ENCODE measurements at regions not wholly inside any gene's neighbourhood (a gene's known extent, or its start where the extent isn't known, plus 50 kb on each side); places are given as distances from the start of the nearest gene placed in this dataset.

DNA sequence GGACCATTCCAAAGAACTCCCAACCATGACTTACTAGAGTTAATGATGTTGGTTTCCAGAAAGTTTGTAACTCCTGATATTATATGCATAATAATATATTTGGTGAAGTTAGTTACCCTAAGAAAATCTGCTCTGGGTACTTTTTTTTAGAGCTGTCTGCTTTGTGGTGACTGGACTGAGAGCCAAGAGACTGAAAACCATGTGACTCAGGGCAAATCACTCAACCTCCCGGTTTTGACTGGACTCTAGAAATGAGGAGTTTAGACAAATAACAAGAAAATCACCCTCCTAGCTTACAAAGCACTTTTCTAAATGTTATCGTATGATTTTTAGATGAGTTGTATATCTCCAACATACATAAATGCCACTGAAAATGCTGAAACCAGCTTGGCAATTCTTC is 138.3 kb upstream of the RND3 start:
- TF ChIP-seq, protein P1, sequence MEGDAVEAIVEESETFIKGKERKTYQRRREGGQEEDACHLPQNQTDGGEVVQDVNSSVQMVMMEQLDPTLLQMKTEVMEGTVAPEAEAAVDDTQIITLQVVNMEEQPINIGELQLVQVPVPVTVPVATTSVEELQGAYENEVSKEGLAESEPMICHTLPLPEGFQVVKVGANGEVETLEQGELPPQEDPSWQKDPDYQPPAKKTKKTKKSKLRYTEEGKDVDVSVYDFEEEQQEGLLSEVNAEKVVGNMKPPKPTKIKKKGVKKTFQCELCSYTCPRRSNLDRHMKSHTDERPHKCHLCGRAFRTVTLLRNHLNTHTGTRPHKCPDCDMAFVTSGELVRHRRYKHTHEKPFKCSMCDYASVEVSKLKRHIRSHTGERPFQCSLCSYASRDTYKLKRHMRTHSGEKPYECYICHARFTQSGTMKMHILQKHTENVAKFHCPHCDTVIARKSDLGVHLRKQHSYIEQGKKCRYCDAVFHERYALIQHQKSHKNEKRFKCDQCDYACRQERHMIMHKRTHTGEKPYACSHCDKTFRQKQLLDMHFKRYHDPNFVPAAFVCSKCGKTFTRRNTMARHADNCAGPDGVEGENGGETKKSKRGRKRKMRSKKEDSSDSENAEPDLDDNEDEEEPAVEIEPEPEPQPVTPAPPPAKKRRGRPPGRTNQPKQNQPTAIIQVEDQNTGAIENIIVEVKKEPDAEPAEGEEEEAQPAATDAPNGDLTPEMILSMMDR (IDR thresholded peaks at IDR 0.05; ENCODE audit: poor library complexity): no peak
- TF ChIP-seq EZH2 (IDR thresholded peaks at IDR 0.05; ENCODE audit: borderline replicate concordance): no peak
